Neural crest cell (in vitro differentiated cells): ENCODE measurements at regions not wholly inside any gene's neighbourhood (a gene's known extent, or its start where the extent isn't known, plus 50 kb on each side); places are given as distances from the start of the nearest gene placed in this dataset.

Experiments used
- DNase-seq: peaks from one replicate; pipeline ENCODE4 v3.0.0; 2021; ENCODE audit warnings: low read depth, mixed read lengths, low spot score
- H3K27ac Mint-ChIP-seq: one replicate; pipeline ENCODE4 v1.8.0; 2021; ENCODE audit warnings: mild to moderate bottlenecking, mixed read lengths; ENCODE audit not compliant: unreplicated experiment
- H3K27me3 Mint-ChIP-seq: 2 replicates; pipeline ENCODE4 v1.8.0; 2021; ENCODE audit warnings: low read depth, mild to moderate bottlenecking, mixed read lengths
- H3K36me3 Mint-ChIP-seq: 2 replicates; pipeline ENCODE4 v1.8.0; 2021; ENCODE audit warnings: low read depth, mild to moderate bottlenecking, mixed read lengths
- H3K4me1 Mint-ChIP-seq: 2 replicates; pipeline ENCODE4 v1.8.0; 2021; ENCODE audit warnings: mixed read lengths
- H3K4me3 Mint-ChIP-seq: one replicate; pipeline ENCODE4 v1.8.0; 2021; ENCODE audit warnings: mild to moderate bottlenecking, mixed read lengths
- H3K9me3 Mint-ChIP-seq: 2 replicates; pipeline ENCODE4 v1.8.0; 2021; ENCODE audit warnings: mixed read lengths
- TF ChIP-seq, protein P1 (sequence below): fragments of 200-600 bp; sonication (generic); conservative IDR thresholded peaks from 2 replicates; pipeline ENCODE4 v1.5.0; 2021; ENCODE audit warnings: antibody characterized with exemption, mild to moderate bottlenecking

DNA sequence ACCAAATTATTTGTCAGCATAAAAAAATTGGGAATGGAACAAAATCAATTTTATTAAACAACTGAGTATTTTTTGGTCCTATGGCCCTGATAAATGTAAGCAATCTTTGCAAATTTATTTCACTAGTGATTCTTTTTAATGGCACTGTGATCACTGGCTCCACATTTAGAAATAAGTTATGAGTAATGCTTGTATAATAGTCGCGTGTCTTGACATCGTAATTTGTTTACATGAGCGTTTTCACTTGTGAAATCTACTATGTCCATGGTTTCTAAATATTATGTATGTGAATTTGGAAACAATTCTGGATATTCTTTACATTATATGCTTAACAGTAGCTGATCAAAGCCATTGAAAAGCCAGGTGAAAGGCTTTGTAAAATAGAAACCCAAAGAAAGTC is 817.5 kb downstream of the EFNA5 start:
- Mint-ChIP-seq H3K4me3 (no peak overlapping the region), H3K27me3 (no peaks in the 10 kb centered on the region), H3K4me1 (peaks cover 2% of the 10 kb centered on the region), H3K27ac (no peak overlapping the region), H3K9me3 (no peaks in the 10 kb centered on the region), H3K36me3 (no peaks in the 10 kb centered on the region)
- TF ChIP-seq, protein P1, sequence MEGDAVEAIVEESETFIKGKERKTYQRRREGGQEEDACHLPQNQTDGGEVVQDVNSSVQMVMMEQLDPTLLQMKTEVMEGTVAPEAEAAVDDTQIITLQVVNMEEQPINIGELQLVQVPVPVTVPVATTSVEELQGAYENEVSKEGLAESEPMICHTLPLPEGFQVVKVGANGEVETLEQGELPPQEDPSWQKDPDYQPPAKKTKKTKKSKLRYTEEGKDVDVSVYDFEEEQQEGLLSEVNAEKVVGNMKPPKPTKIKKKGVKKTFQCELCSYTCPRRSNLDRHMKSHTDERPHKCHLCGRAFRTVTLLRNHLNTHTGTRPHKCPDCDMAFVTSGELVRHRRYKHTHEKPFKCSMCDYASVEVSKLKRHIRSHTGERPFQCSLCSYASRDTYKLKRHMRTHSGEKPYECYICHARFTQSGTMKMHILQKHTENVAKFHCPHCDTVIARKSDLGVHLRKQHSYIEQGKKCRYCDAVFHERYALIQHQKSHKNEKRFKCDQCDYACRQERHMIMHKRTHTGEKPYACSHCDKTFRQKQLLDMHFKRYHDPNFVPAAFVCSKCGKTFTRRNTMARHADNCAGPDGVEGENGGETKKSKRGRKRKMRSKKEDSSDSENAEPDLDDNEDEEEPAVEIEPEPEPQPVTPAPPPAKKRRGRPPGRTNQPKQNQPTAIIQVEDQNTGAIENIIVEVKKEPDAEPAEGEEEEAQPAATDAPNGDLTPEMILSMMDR, result no peak
- DNase-seq, result no peak

DNA sequence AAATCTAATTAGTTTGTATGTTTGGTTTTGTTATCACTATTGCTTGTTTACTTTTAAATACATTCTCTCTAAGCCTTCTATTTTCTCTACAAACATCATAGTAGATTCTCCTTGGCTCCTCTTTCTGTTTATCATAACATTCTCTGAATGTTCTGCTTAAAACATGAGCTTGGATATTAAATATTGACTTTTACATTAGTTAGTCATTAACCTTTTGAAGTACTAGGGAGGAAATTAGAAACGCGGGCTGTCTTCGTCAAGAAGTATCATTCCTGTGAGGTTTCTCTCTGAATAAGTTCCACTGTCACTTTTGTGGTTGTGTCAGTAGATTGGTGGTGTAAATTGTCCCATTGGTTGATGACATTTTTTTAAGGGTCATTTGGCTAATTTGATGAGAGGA is 821.5 kb downstream of the EFNA5 start:
- TF ChIP-seq, protein P1, result no peak
- no peaks in the 10 kb centered on the region for H3K36me3 Mint-ChIP-seq
- no peaks in the 10 kb centered on the region for H3K4me1 Mint-ChIP-seq
- no peaks in the 10 kb centered on the region for H3K9me3 Mint-ChIP-seq
- H3K4me3 Mint-ChIP-seq, result no peak overlapping the region
- no peaks in the 10 kb centered on the region for H3K27me3 Mint-ChIP-seq
- H3K27ac Mint-ChIP-seq, result peak overlapping the region; percentile 62
- no peak for DNase-seq

GRCh38 chr5:106843812-106844416 is 826.8 kb downstream of the EFNA5 start:
- Mint-ChIP-seq H3K27ac (no peak overlapping the region), H3K4me1 (no peaks in the 10 kb centered on the region), H3K36me3 (peaks cover 11% of the 10 kb centered on the region), H3K4me3 (no peak overlapping the region), H3K9me3 (peaks cover 8% of the 10 kb centered on the region), H3K27me3 (no peaks in the 10 kb centered on the region)
- no peak for DNase-seq
- TF ChIP-seq, protein P1, result peak; percentile 32

DNA sequence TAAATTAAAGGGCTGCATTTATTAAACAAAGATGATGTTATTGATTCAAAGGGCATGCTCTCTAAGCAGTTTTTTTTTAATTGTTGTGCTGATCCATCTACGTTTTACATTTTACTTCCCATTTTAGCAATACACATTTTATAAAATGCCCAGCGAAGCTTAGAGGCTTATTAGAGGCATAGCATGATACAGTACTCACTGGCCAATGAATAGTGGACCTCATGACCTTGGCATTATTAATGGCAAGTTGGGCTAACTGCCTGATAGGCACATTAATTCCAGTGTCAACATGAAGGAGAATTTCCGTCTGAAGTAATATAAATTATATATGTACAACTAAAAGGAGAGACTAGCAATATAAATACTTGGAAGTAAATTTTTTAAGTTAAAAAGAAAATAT is 837.2 kb downstream of the EFNA5 start:
- Mint-ChIP-seq H3K36me3 (peaks cover 2% of the 10 kb centered on the region), H3K4me1 (no peaks in the 10 kb centered on the region), H3K27me3 (no peaks in the 10 kb centered on the region), H3K9me3 (peaks cover under 1% of the 10 kb centered on the region), H3K4me3 (no peak overlapping the region), H3K27ac (no peak overlapping the region)
- no peak for DNase-seq
- TF ChIP-seq, protein P1, result no peak

GRCh38 chr5:106827061-106827460 is 843.7 kb downstream of the EFNA5 start:
- Mint-ChIP-seq H3K4me3 (no peak overlapping the region), H3K27me3 (no peaks in the 10 kb centered on the region), H3K27ac (no peak overlapping the region), H3K9me3 (no peaks in the 10 kb centered on the region), H3K4me1 (no peaks in the 10 kb centered on the region), H3K36me3 (no peaks in the 10 kb centered on the region)
- TF ChIP-seq, protein P1, result no peak
- no peak for DNase-seq

GRCh38 chr5:106825374-106825773 is 845.4 kb downstream of the EFNA5 start:
- Mint-ChIP-seq H3K4me1 (no peaks in the 10 kb centered on the region), H3K4me3 (no peak overlapping the region), H3K9me3 (no peaks in the 10 kb centered on the region), H3K27ac (no peak overlapping the region), H3K27me3 (no peaks in the 10 kb centered on the region), H3K36me3 (no peaks in the 10 kb centered on the region)
- DNase-seq, result no peak
- TF ChIP-seq, protein P1, result no peak
